ENCODE measurements at regions not wholly inside any gene's neighbourhood (a gene's known extent, or its start where the extent isn't known, plus 50 kb on each side); places are given as distances from the start of the nearest gene placed in this dataset.

GRCh38 chr5:26236936-26237335 lies 801.5 kb downstream of the CDH9 start:
- no peaks in the 10 kb centered on the region for H3K36me3 ChIP-seq (replicated peaks in 1 of 2; ENCODE audit: control insufficient read depth in 1 of 2, insufficient read depth in 2 of 2, low read length in 2 of 2)
- no peaks in the 10 kb centered on the region for H4K20me1 ChIP-seq (ENCODE audit: insufficient read depth, low read length)
- no peak for DNase-seq (ENCODE audit: low spot score)
- H3K27ac ChIP-seq (ENCODE audit: extremely low read length, insufficient read depth, low read length) = no peak overlapping the region
- 94% methylated on average over 2 of the region's 12 CpGs for WGBS (ENCODE audit: low lambda C conversion rate)
- ChIA-PET CTCF (ENCODE audit: low intra/inter-chr PET ratio, low total read pairs) (no interaction called here), POLR2A (no interaction called here)
- BruUV-seq (replicated peaks) = no TSS peak
- no peaks in the 10 kb centered on the region for H3K27me3 ChIP-seq (ENCODE audit: control insufficient read depth in 1 of 2, insufficient read depth in 2 of 2, low read length in 2 of 2)
- TF ChIP-seq FOXM1 (CRISPR knock-in tag; IDR thresholded peaks at IDR 0.05) (no peak), CHD2 (IDR thresholded peaks at IDR 0.05; ENCODE audit: low read depth, low read length) (no peak), ATF2 (CRISPR knock-in tag; IDR thresholded peaks at IDR 0.05) (no peak), ZMYM4 (CRISPR knock-in tag; IDR thresholded peaks at IDR 0.05) (no peak), ZSCAN9 (CRISPR knock-in tag; IDR thresholded peaks at IDR 0.05; ENCODE audit: borderline replicate concordance) (no peak), RNF219 (CRISPR knock-in tag; IDR thresholded peaks at IDR 0.05) (no peak), ZNF136 (CRISPR knock-in tag; IDR thresholded peaks at IDR 0.05; ENCODE audit: low read depth) (no peak), ATM (IDR thresholded peaks at IDR 0.05; ENCODE audit: borderline replicate concordance) (no peak), HOXA3 (CRISPR knock-in tag; IDR thresholded peaks at IDR 0.05) (no peak), SRSF1 (optimal IDR thresholded peaks at IDR 0.05; ENCODE audit: low read depth, low read length) (no peak), IKZF1 (IDR thresholded peaks at IDR 0.05) (no peak)
- in situ Hi-C loops (cut with HindIII; ENCODE audit: extremely low pct_ligation_motif_present, low pct_unique_long_range_greater_than_20kb) (no loop called here), intact Hi-C loops (cut with micrococcal nuclease; ENCODE audit: unreplicated experiment) (no loop called here)
- H3K4me3 ChIP-seq (replicated peaks in 1 of 3; ENCODE audit: insufficient read depth in 1 of 3, low read depth in 2 of 3, low read length in 3 of 3) = no peak overlapping the region
- H2AFZ ChIP-seq (ENCODE audit: low read length) = no peak overlapping the region
- H3K79me2 ChIP-seq (ENCODE audit: insufficient read depth, low read length) = no peaks in the 10 kb centered on the region
- no peak for FAIRE-seq
- no peak for ATAC-seq
- H3K4me1 ChIP-seq (ENCODE audit: insufficient read depth, low read length) = no peaks in the 10 kb centered on the region
- no peak overlapping the region for H3K9ac ChIP-seq (ENCODE audit: insufficient read depth, low read depth, low read length)
- H3K9me3 ChIP-seq (ENCODE audit: low read length) = peaks cover 7% of the 10 kb centered on the region; the same call in 1 of the 2 replicates
- no peak overlapping the region for H3K4me2 ChIP-seq (ENCODE audit: low read depth, low read length)
